HG03066 (cell line): ENCODE measurements at regions not wholly inside any gene's neighbourhood (a gene's known extent, or its start where the extent isn't known, plus 50 kb on each side); places are given as distances from the start of the nearest gene placed in this dataset.

Source experiments
- ATAC-seq: cut with Tn5 transposase; IDR thresholded peaks from one replicate; pipeline ENCODE4 v1.9.1; 2021; ENCODE audit warnings: low read depth; ENCODE audit not compliant: unreplicated experiment

- ATAC-seq = no peak
These were observed 289.5 kb downstream of the IRX2 start for GRCh38 chr5:2461701-2462691.

- ATAC-seq = no peak
These were observed 291.4 kb downstream of the IRX2 start for GRCh38 chr5:2460098-2460497.

- ATAC-seq = no peak
These were observed 292.2 kb downstream of the IRX2 start for GRCh38 chr5:2459251-2459650.

- no peak for ATAC-seq
These were observed 295.6 kb downstream of the IRX2 start for GRCh38 chr5:2455878-2456277.

GRCh38 chr5:2454876-2455275 lies 296.6 kb downstream of the IRX2 start:
- ATAC-seq = no peak

- no peak for ATAC-seq
These were observed 297.7 kb downstream of the IRX2 start for GRCh38 chr5:2453781-2454180.

- no peak for ATAC-seq
These were observed 300.4 kb downstream of the IRX2 start for GRCh38 chr5:2451100-2451499.

- no peak for ATAC-seq
These were observed 308.8 kb downstream of the IRX2 start for GRCh38 chr5:2442496-2443354.

GRCh38 chr5:2441495-2442180 lies 309.8 kb downstream of the IRX2 start:
- no peak for ATAC-seq

GRCh38 chr5:2439608-2440007 lies 311.9 kb downstream of the IRX2 start:
- ATAC-seq = no peak

- no peak for ATAC-seq
These were observed 318.4 kb downstream of the IRX2 start for GRCh38 chr5:2433086-2433485.

- no peak for ATAC-seq
These were observed 319.2 kb downstream of the IRX2 start for GRCh38 chr5:2432076-2432920.

GRCh38 chr5:2430606-2431005 lies 320.9 kb downstream of the IRX2 start:
- ATAC-seq = no peak

- ATAC-seq = no peak
These were observed 323.5 kb downstream of the IRX2 start for GRCh38 chr5:2427983-2428382.

GRCh38 chr5:2423634-2424033 lies 327.8 kb downstream of the IRX2 start:
- no peak for ATAC-seq

- no peak for ATAC-seq
These were observed 334.2 kb downstream of the IRX2 start for GRCh38 chr5:2417301-2417700.

- no peak for ATAC-seq
These were observed 335.8 kb downstream of the IRX2 start for GRCh38 chr5:2415678-2416077.

GRCh38 chr5:2410451-2410850 lies 341.0 kb downstream of the IRX2 start:
- ATAC-seq = no peak

GRCh38 chr5:2403296-2403695 lies 348.2 kb downstream of the IRX2 start:
- ATAC-seq = no peak

GRCh38 chr5:2399804-2400203 lies 351.7 kb downstream of the IRX2 start:
- ATAC-seq = no peak
